ENCODE measurements at regions not wholly inside any gene's neighbourhood (a gene's known extent, or its start where the extent isn't known, plus 50 kb on each side); places are given as distances from the start of the nearest gene placed in this dataset.
A peak's percentile ranks its signal among the peaks of the same experiment; 100 is the strongest.
"Not testable (repeated sequence)": the region's sequence is repeated elsewhere in the genome, so short reads cannot be mapped to it uniquely, and the experiment has no call there.

- Histone ChIP-seq H3K9me3 (ENCODE audit: low read length) (no peaks in the 10 kb centered on the region), H3K4me3 (ENCODE audit: low read length) (no peak overlapping the region), H3K4me1 (ENCODE audit: insufficient read depth, low read length) (no peaks in the 10 kb centered on the region), H2AFZ (ENCODE audit: low read depth, low read length) (no peak overlapping the region), H3K27me3 (ENCODE audit: insufficient read depth, low read length) (no peaks in the 10 kb centered on the region), H3K36me3 (ENCODE audit: insufficient read depth, low read length) (no peaks in the 10 kb centered on the region)
Observed at GRCh38 chr5:164210491-164210890, 705.1 kb downstream of the MAT2B start.

- H3K4me3 ChIP-seq (ENCODE audit: low read length): no peak overlapping the region
- no peaks in the 10 kb centered on the region for H3K4me1 ChIP-seq (ENCODE audit: insufficient read depth, low read length)
- no peaks in the 10 kb centered on the region for H3K9me3 ChIP-seq (ENCODE audit: low read length)
- no peaks in the 10 kb centered on the region for H3K27me3 ChIP-seq (ENCODE audit: insufficient read depth, low read length)
- H3K36me3 ChIP-seq (ENCODE audit: insufficient read depth, low read length): no peaks in the 10 kb centered on the region
- no peak overlapping the region for H2AFZ ChIP-seq (ENCODE audit: low read depth, low read length)
Observed at GRCh38 chr5:164214698-164215097, 709.3 kb downstream of the MAT2B start.

GRCh38 chr5:164217464-164217863 is 712.0 kb downstream of the MAT2B start:
- Histone ChIP-seq H2AFZ (ENCODE audit: low read depth, low read length) (no peak overlapping the region), H3K9me3 (ENCODE audit: low read length) (no peaks in the 10 kb centered on the region), H3K27me3 (ENCODE audit: insufficient read depth, low read length) (no peaks in the 10 kb centered on the region), H3K4me1 (ENCODE audit: insufficient read depth, low read length) (no peaks in the 10 kb centered on the region), H3K4me3 (ENCODE audit: low read length) (no peak overlapping the region), H3K36me3 (ENCODE audit: insufficient read depth, low read length) (no peaks in the 10 kb centered on the region)

- no peaks in the 10 kb centered on the region for H3K9me3 ChIP-seq (ENCODE audit: low read length)
- H3K27me3 ChIP-seq (ENCODE audit: insufficient read depth, low read length): no peaks in the 10 kb centered on the region
- no peak overlapping the region for H3K4me3 ChIP-seq (ENCODE audit: low read length)
- no peak overlapping the region for H2AFZ ChIP-seq (ENCODE audit: low read depth, low read length)
- no peaks in the 10 kb centered on the region for H3K36me3 ChIP-seq (ENCODE audit: insufficient read depth, low read length)
- H3K4me1 ChIP-seq (ENCODE audit: insufficient read depth, low read length): no peaks in the 10 kb centered on the region
Observed at GRCh38 chr5:164220522-164220921, 715.1 kb downstream of the MAT2B start.

- no peak overlapping the region for H3K4me3 ChIP-seq (ENCODE audit: low read length)
- H3K27me3 ChIP-seq (ENCODE audit: insufficient read depth, low read length): no peaks in the 10 kb centered on the region
- H3K9me3 ChIP-seq (ENCODE audit: low read length): no peaks in the 10 kb centered on the region
- no peak overlapping the region for H2AFZ ChIP-seq (ENCODE audit: low read depth, low read length)
- no peaks in the 10 kb centered on the region for H3K4me1 ChIP-seq (ENCODE audit: insufficient read depth, low read length)
- H3K36me3 ChIP-seq (ENCODE audit: insufficient read depth, low read length): no peaks in the 10 kb centered on the region
Observed at GRCh38 chr5:164224236-164224635, 718.8 kb downstream of the MAT2B start.

GRCh38 chr5:164224772-164225171 is 719.4 kb downstream of the MAT2B start:
- no peaks in the 10 kb centered on the region for H3K27me3 ChIP-seq (ENCODE audit: insufficient read depth, low read length)
- H3K36me3 ChIP-seq (ENCODE audit: insufficient read depth, low read length): no peaks in the 10 kb centered on the region
- no peak overlapping the region for H3K4me3 ChIP-seq (ENCODE audit: low read length)
- no peak overlapping the region for H2AFZ ChIP-seq (ENCODE audit: low read depth, low read length)
- H3K9me3 ChIP-seq (ENCODE audit: low read length): no peaks in the 10 kb centered on the region
- no peaks in the 10 kb centered on the region for H3K4me1 ChIP-seq (ENCODE audit: insufficient read depth, low read length)

GRCh38 chr5:164230341-164230740 is 724.9 kb downstream of the MAT2B start:
- no peak overlapping the region for H3K4me3 ChIP-seq (ENCODE audit: low read length)
- H3K9me3 ChIP-seq (ENCODE audit: low read length): no peaks in the 10 kb centered on the region
- H3K27me3 ChIP-seq (ENCODE audit: insufficient read depth, low read length): no peaks in the 10 kb centered on the region
- no peak overlapping the region for H2AFZ ChIP-seq (ENCODE audit: low read depth, low read length)
- H3K36me3 ChIP-seq (ENCODE audit: insufficient read depth, low read length): no peaks in the 10 kb centered on the region
- no peaks in the 10 kb centered on the region for H3K4me1 ChIP-seq (ENCODE audit: insufficient read depth, low read length)

- H3K36me3 ChIP-seq (ENCODE audit: insufficient read depth, low read length): no peaks in the 10 kb centered on the region
- H3K4me1 ChIP-seq (ENCODE audit: insufficient read depth, low read length): no peaks in the 10 kb centered on the region
- no peaks in the 10 kb centered on the region for H3K27me3 ChIP-seq (ENCODE audit: insufficient read depth, low read length)
- no peak overlapping the region for H3K4me3 ChIP-seq (ENCODE audit: low read length)
- no peaks in the 10 kb centered on the region for H3K9me3 ChIP-seq (ENCODE audit: low read length)
- H2AFZ ChIP-seq (ENCODE audit: low read depth, low read length): no peak overlapping the region
Observed at GRCh38 chr5:164233791-164234190, 728.4 kb downstream of the MAT2B start.

- no peaks in the 10 kb centered on the region for H3K36me3 ChIP-seq (ENCODE audit: insufficient read depth, low read length)
Observed at GRCh38 chr5:164234321-164234720, 728.9 kb downstream of the MAT2B start.

GRCh38 chr5:164235300-164235891 is 730.0 kb downstream of the MAT2B start:
- Histone ChIP-seq H3K9me3 (ENCODE audit: low read length) (no peaks in the 10 kb centered on the region), H3K4me1 (ENCODE audit: insufficient read depth, low read length) (no peaks in the 10 kb centered on the region), H3K27me3 (ENCODE audit: insufficient read depth, low read length) (no peaks in the 10 kb centered on the region), H3K4me3 (ENCODE audit: low read length) (no peak overlapping the region), H3K36me3 (ENCODE audit: insufficient read depth, low read length) (no peaks in the 10 kb centered on the region), H2AFZ (ENCODE audit: low read depth, low read length) (no peak overlapping the region)

More at GRCh38 chr5:164234321-164234720, 728.9 kb downstream of the MAT2B start:
- no peak overlapping the region for H3K4me3 ChIP-seq (ENCODE audit: low read length)
- no peaks in the 10 kb centered on the region for H3K27me3 ChIP-seq (ENCODE audit: insufficient read depth, low read length)
- H3K9me3 ChIP-seq (ENCODE audit: low read length): no peaks in the 10 kb centered on the region
- no peaks in the 10 kb centered on the region for H3K4me1 ChIP-seq (ENCODE audit: insufficient read depth, low read length)
- no peak overlapping the region for H2AFZ ChIP-seq (ENCODE audit: low read depth, low read length)

GRCh38 chr5:164237486-164237885 is 732.1 kb downstream of the MAT2B start:
- no peak overlapping the region for H2AFZ ChIP-seq (ENCODE audit: low read depth, low read length)
- no peaks in the 10 kb centered on the region for H3K27me3 ChIP-seq (ENCODE audit: insufficient read depth, low read length)
- H3K36me3 ChIP-seq (ENCODE audit: insufficient read depth, low read length): no peaks in the 10 kb centered on the region
- H3K9me3 ChIP-seq (ENCODE audit: low read length): no peaks in the 10 kb centered on the region
- no peaks in the 10 kb centered on the region for H3K4me1 ChIP-seq (ENCODE audit: insufficient read depth, low read length)
- no peak overlapping the region for H3K4me3 ChIP-seq (ENCODE audit: low read length)

- peaks cover 21% of the 10 kb centered on the region for H3K4me1 ChIP-seq (ENCODE audit: insufficient read depth, low read length)
- not testable (repeated sequence) for H3K27me3 ChIP-seq (ENCODE audit: insufficient read depth, low read length); H3K9me3 ChIP-seq (ENCODE audit: low read length); H3K4me3 ChIP-seq (ENCODE audit: low read length); H2AFZ ChIP-seq (ENCODE audit: low read depth, low read length); H3K36me3 ChIP-seq (ENCODE audit: insufficient read depth, low read length)
Observed at GRCh38 chr5:164251781-164252180, 746.4 kb downstream of the MAT2B start.

- no peaks in the 10 kb centered on the region for H3K27me3 ChIP-seq (ENCODE audit: insufficient read depth, low read length)
- H3K36me3 ChIP-seq (ENCODE audit: insufficient read depth, low read length): no peaks in the 10 kb centered on the region
- H3K4me1 ChIP-seq (ENCODE audit: insufficient read depth, low read length): peaks cover 21% of the 10 kb centered on the region
- peak overlapping the region; percentile 58 for H2AFZ ChIP-seq (ENCODE audit: low read depth, low read length)
- no peaks in the 10 kb centered on the region for H3K9me3 ChIP-seq (ENCODE audit: low read length)
- H3K4me3 ChIP-seq (ENCODE audit: low read length): peak overlapping the region; percentile 18
Observed at GRCh38 chr5:164253764-164254163, 748.3 kb downstream of the MAT2B start.

- H3K36me3 ChIP-seq (ENCODE audit: insufficient read depth, low read length): no peaks in the 10 kb centered on the region
- H2AFZ ChIP-seq (ENCODE audit: low read depth, low read length): no peak overlapping the region
- no peaks in the 10 kb centered on the region for H3K9me3 ChIP-seq (ENCODE audit: low read length)
- no peaks in the 10 kb centered on the region for H3K27me3 ChIP-seq (ENCODE audit: insufficient read depth, low read length)
- H3K4me1 ChIP-seq (ENCODE audit: insufficient read depth, low read length): peaks cover 21% of the 10 kb centered on the region
- H3K4me3 ChIP-seq (ENCODE audit: low read length): no peak overlapping the region
Observed at GRCh38 chr5:164255598-164256213, 750.3 kb downstream of the MAT2B start.

Data from neuron (in vitro differentiated cells).